DOHH2 (cell line): ENCODE measurements at regions not wholly inside any gene's neighbourhood (a gene's known extent, or its start where the extent isn't known, plus 50 kb on each side); places are given as distances from the start of the nearest gene placed in this dataset.
"Not testable (repeated sequence)": the region's sequence is repeated elsewhere in the genome, so short reads cannot be mapped to it uniquely, and the experiment has no call there.

Experiments
- CTCF ChIP-seq: fragments of 200-600 bp; sonication (generic); IDR thresholded peaks from one replicate; pipeline ENCODE4 v1.5.1; 2014; ENCODE audit warnings: antibody characterized with exemption, mild to moderate bottlenecking, low read depth, low read length; ENCODE audit not compliant: poor library complexity, severe bottlenecking
- EZH2phosphoT487 ChIP-seq: fragments of 200-600 bp; sonication (generic); IDR thresholded peaks from 2 replicates; pipeline ENCODE4 v1.6.1; 2017; ENCODE audit warnings: borderline replicate concordance, mild to moderate bottlenecking, antibody characterized with exemption, low read length, moderate library complexity, mixed read lengths

- not testable (repeated sequence) for TF ChIP-seq CTCF, EZH2phosphoT487
Observed at GRCh38 chr10:61003069-61003468, 59.1 kb upstream of the RHOBTB1 start.
